ENCODE measurements at regions not wholly inside any gene's neighbourhood (a gene's known extent, or its start where the extent isn't known, plus 50 kb on each side); places are given as distances from the start of the nearest gene placed in this dataset.
A peak's percentile ranks its signal among the peaks of the same experiment; 100 is the strongest.

- TF ChIP-seq ZNF664 (tag by site-specific recombination; IDR thresholded peaks at IDR 0.05), result no peak
- 0 out of 2 replicates have a peak, but pooled peaks have one; percentile 7 for TF ChIP-seq ZIC2 (tag by site-specific recombination; IDR thresholded peaks at IDR 0.05)
- peak; percentile 81; the same call in 1 of the 2 replicates for TF ChIP-seq ZNF76 (tag by site-specific recombination; IDR thresholded peaks at IDR 0.05; ENCODE audit: borderline replicate concordance, low read depth)
- TF ChIP-seq PRDM10 (tag by site-specific recombination; IDR thresholded peaks at IDR 0.05), result peak; percentile 21; the same call in 1 of the 2 replicates
- peak; percentile 80 for TF ChIP-seq ZNF335 (tag by site-specific recombination; conservative IDR thresholded peaks at IDR 0.05)
- TF ChIP-seq ZNF785 (tag by site-specific recombination; IDR thresholded peaks at IDR 0.05), result no peak
- 0 out of 2 replicates have a peak, but pooled peaks have one; percentile 44 for TF ChIP-seq IKZF3 (tag by site-specific recombination; IDR thresholded peaks at IDR 0.05)
- TF ChIP-seq ZNF24 (tag by site-specific recombination; IDR thresholded peaks at IDR 0.05), result peak; percentile 82
- peak; percentile 60; the same call in 1 of the 2 replicates for TF ChIP-seq ZNF600 (tag by site-specific recombination; IDR thresholded peaks at IDR 0.05)
- TF ChIP-seq PATZ1 (tag by site-specific recombination; IDR thresholded peaks at IDR 0.05), result peak; percentile 53
- TF ChIP-seq ZNF394 (tag by site-specific recombination; IDR thresholded peaks at IDR 0.05; ENCODE audit: borderline replicate concordance), result peak; percentile 30; the same call in 1 of the 2 replicates
- peak; percentile 66; the same call in 1 of the 2 replicates for TF ChIP-seq ZFP69B (tag by site-specific recombination; IDR thresholded peaks at IDR 0.05)
- TF ChIP-seq GLIS2 (tag by site-specific recombination; IDR thresholded peaks at IDR 0.05), result 0 out of 2 replicates have a peak, but pooled peaks have one; percentile 13
- peak; percentile 67 for TF ChIP-seq EGR2 (tag by site-specific recombination; IDR thresholded peaks at IDR 0.05; ENCODE audit: low read depth)
- no peak for TF ChIP-seq ZNF26 (tag by site-specific recombination; IDR thresholded peaks at IDR 0.05)
- peak; percentile 75 for TF ChIP-seq SP7 (tag by site-specific recombination; IDR thresholded peaks at IDR 0.05)
- peak; percentile 41 for TF ChIP-seq GLIS1 (tag by site-specific recombination; IDR thresholded peaks at IDR 0.05)
- TF ChIP-seq ZNF660 (tag by site-specific recombination; IDR thresholded peaks at IDR 0.05), result 0 out of 2 replicates have a peak, but pooled peaks have one; percentile 12
- TF ChIP-seq ZNF692 (tag by site-specific recombination; IDR thresholded peaks at IDR 0.05), result peak; percentile 15; the same call in 1 of the 2 replicates
- no peak for TF ChIP-seq ZNF202 (tag by site-specific recombination; IDR thresholded peaks at IDR 0.05; ENCODE audit: borderline replicate concordance)
- TF ChIP-seq ZBTB48 (tag by site-specific recombination; IDR thresholded peaks at IDR 0.05), result peak; percentile 12; the same call in 1 of the 2 replicates
- no peak for TF ChIP-seq ZNF596 (tag by site-specific recombination; IDR thresholded peaks at IDR 0.05)
- peak; percentile 49; the same call in 1 of the 2 replicates for TF ChIP-seq ZEB2 (tag by site-specific recombination; IDR thresholded peaks at IDR 0.05)
- peak; percentile 56 for TF ChIP-seq SCRT2 (tag by site-specific recombination; IDR thresholded peaks at IDR 0.05)
- no peak for TF ChIP-seq ZNF248 (tag by site-specific recombination; IDR thresholded peaks at IDR 0.05)
Observed at GRCh38 chr13:50401049-50401505, 385.8 kb downstream of the KCNRG start (continued).

Measured in HEK293 (cell line).